Liver (tissue), 8 donors: ENCODE measurements at regions not wholly inside any gene's neighbourhood (a gene's known extent, or its start where the extent isn't known, plus 50 kb on each side); places are given as distances from the start of the nearest gene placed in this dataset.
A peak's percentile ranks its signal among the peaks of the same experiment; 100 is the strongest.

Source experiments
- DNase-seq: peaks from one replicate; pipeline ENCODE4 v3.0.0-alpha.2; 2017; ENCODE audit warnings: low spot score
- H3K27ac ChIP-seq, 2 donors: one replicate each; pipeline ENCODE4 v1.7.0; 2013; ENCODE audit warnings: inconsistent platforms in 2 of 2, low read length in 2 of 2, control low read depth in 1 of 2, low read depth in 1 of 2, mild to moderate bottlenecking in 1 of 2
- H3K27me3 ChIP-seq, 4 donors: one replicate each; pipeline versions ENCODE4 v1.6.1 to v1.7.0; 2013; ENCODE audit warnings: low read length in 3 of 4, inconsistent platforms in 1 of 4, mild to moderate bottlenecking in 1 of 4, moderate library complexity in 1 of 4; ENCODE audit not compliant: control insufficient read depth in 4 of 4, insufficient read depth in 4 of 4
- H3K36me3 ChIP-seq, 4 donors: one replicate each; pipeline versions ENCODE4 v1.6.1 to v1.7.0; 2013; ENCODE audit warnings: low read length in 3 of 4, mild to moderate bottlenecking in 3 of 4, low read depth in 1 of 4, moderate library complexity in 1 of 4; ENCODE audit not compliant: control insufficient read depth in 4 of 4, insufficient read depth in 3 of 4
- H3K4me1 ChIP-seq, 4 donors: one replicate each; pipeline versions ENCODE4 v1.6.1 to v1.7.0; 2013; ENCODE audit warnings: low read length in 3 of 4, mild to moderate bottlenecking in 3 of 4, moderate library complexity in 1 of 4; ENCODE audit not compliant: control insufficient read depth in 4 of 4, insufficient read depth in 4 of 4
- H3K4me3 ChIP-seq, 3 donors: one replicate each; pipeline versions ENCODE4 v1.6.1 to v1.7.0; 2013; ENCODE audit warnings: low read length in 3 of 3, control low read depth in 1 of 3, low read depth in 1 of 3, mild to moderate bottlenecking in 1 of 3
- H3K9ac ChIP-seq, 2 donors: one replicate each; pipeline ENCODE4 v1.7.0; 2013; ENCODE audit warnings: low read length in 2 of 2, mild to moderate bottlenecking in 2 of 2, moderate library complexity in 2 of 2, control low read depth in 1 of 2, low read depth in 1 of 2
- H3K9me3 ChIP-seq, 4 donors: one replicate each; pipeline versions ENCODE4 v1.6.1 to v1.7.0; 2013; ENCODE audit warnings: low read length in 3 of 4; ENCODE audit not compliant: control insufficient read depth in 4 of 4
- EGR1 ChIP-seq, 2 donors: IDR thresholded peaks; 2 replicates each; pipeline ENCODE4 v1.6.1; 2016 to 2018; ENCODE audit warnings: antibody characterized with exemption in 2 of 2, low read depth in 2 of 2
- FOXA1 ChIP-seq: IDR thresholded peaks from 2 replicates; pipeline ENCODE4 v1.6.1; 2016; ENCODE audit warnings: antibody characterized with exemption
- FOXA2 ChIP-seq: IDR thresholded peaks from 2 replicates; pipeline ENCODE4 v1.6.1; 2016; ENCODE audit warnings: antibody characterized with exemption
- HNF4A ChIP-seq, 2 donors: conservative IDR thresholded peaks; 2 replicates each; pipeline ENCODE4 v1.6.1; 2016; ENCODE audit warnings: antibody characterized with exemption in 2 of 2, mild to moderate bottlenecking in 2 of 2
- NR2F2 ChIP-seq: IDR thresholded peaks from 2 replicates; pipeline ENCODE4 v1.6.1; 2016; ENCODE audit warnings: antibody characterized with exemption
- RAD21 ChIP-seq, 2 donors: IDR thresholded peaks; 2 replicates each; pipeline ENCODE4 v1.6.1; 2016; ENCODE audit warnings: antibody characterized with exemption in 2 of 2, mild to moderate bottlenecking in 2 of 2
- RXRA ChIP-seq, 2 donors: IDR thresholded peaks; 2 replicates each; pipeline ENCODE4 v1.6.1; 2017 to 2018; ENCODE audit warnings: antibody characterized with exemption in 2 of 2, mild to moderate bottlenecking in 1 of 2
- YY1 ChIP-seq: IDR thresholded peaks from 2 replicates; pipeline ENCODE4 v1.6.1; 2016; ENCODE audit warnings: antibody characterized with exemption, mild to moderate bottlenecking
- WGBS: extraction: QIAGEN DNeasy Blood & Tissue Kit; methylation state at CpG from one replicate; pipeline ENCODE4 v1.1.7; 2013; 5-methylcytosine and 5-hydroxymethylcytosine counted together
- TF ChIP-seq, protein P1 (sequence below): IDR thresholded peaks from 2 replicates; pipeline ENCODE4 v1.6.1; 2016; ENCODE audit warnings: antibody characterized with exemption, mild to moderate bottlenecking
- TF ChIP-seq, protein P2 (sequence below): IDR thresholded peaks from 2 replicates; pipeline ENCODE4 v1.6.1; 2016; ENCODE audit warnings: antibody characterized with exemption
- TF ChIP-seq, protein P3 (sequence below): IDR thresholded peaks from 2 replicates; pipeline ENCODE4 v1.6.1; 2016; ENCODE audit warnings: antibody characterized with exemption
- TF ChIP-seq, protein P4 (sequence below): fragments of 150-350 bp; IDR thresholded peaks from 2 replicates; pipeline ENCODE4 v1.5.1; 2017; ENCODE audit warnings: improper control_type of control experiment, low read depth, low read length; ENCODE audit not compliant: missing input control
- donor health status: healthy.
- donor health status: healthy.
- donor health status: healthy.
- donor health status: healthy.
- donor health status: healthy.

DNA sequence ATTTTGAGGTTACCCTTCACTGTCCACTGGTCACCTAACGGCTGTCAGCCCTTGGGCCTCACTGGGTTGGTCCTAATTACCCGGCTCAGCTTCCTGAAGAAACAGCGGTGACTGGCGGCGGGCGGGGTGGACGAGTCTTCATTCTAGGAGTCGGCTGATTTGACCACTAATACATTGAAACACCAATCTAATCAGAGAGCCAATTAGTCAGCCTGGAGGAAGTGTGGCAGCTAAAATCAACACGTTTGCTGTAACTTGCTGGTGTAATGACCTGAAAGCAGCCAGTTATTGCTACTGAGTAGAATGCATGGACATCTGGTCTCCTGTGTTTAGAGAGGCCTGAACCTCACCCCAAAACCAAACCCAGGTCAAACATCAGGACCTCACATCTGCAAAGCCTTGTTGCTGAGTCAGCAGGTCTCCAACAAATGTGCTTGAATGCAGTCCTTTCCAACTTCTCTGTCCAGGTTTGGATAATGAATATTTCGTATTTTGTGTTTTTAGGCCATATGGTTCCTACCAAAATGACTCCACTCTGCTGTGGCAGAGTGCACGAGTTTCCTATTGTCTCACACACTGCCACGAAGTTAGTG, 496.4 kb downstream of the BRD1 start:
- 67% methylated on average over 12 of the region's 12 CpGs for WGBS
- peaks cover 0 to 10% (median 0%) of the 10 kb centered on the region in 4 donors for H3K27me3 ChIP-seq
- TF ChIP-seq RXRA (IDR thresholded peaks at IDR 0.05) (no peak), YY1 (no peak), FOXA1 (no peak)
- TF ChIP-seq, protein P1, sequence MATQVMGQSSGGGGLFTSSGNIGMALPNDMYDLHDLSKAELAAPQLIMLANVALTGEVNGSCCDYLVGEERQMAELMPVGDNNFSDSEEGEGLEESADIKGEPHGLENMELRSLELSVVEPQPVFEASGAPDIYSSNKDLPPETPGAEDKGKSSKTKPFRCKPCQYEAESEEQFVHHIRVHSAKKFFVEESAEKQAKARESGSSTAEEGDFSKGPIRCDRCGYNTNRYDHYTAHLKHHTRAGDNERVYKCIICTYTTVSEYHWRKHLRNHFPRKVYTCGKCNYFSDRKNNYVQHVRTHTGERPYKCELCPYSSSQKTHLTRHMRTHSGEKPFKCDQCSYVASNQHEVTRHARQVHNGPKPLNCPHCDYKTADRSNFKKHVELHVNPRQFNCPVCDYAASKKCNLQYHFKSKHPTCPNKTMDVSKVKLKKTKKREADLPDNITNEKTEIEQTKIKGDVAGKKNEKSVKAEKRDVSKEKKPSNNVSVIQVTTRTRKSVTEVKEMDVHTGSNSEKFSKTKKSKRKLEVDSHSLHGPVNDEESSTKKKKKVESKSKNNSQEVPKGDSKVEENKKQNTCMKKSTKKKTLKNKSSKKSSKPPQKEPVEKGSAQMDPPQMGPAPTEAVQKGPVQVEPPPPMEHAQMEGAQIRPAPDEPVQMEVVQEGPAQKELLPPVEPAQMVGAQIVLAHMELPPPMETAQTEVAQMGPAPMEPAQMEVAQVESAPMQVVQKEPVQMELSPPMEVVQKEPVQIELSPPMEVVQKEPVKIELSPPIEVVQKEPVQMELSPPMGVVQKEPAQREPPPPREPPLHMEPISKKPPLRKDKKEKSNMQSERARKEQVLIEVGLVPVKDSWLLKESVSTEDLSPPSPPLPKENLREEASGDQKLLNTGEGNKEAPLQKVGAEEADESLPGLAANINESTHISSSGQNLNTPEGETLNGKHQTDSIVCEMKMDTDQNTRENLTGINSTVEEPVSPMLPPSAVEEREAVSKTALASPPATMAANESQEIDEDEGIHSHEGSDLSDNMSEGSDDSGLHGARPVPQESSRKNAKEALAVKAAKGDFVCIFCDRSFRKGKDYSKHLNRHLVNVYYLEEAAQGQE = no peak
- TF ChIP-seq, protein P2, sequence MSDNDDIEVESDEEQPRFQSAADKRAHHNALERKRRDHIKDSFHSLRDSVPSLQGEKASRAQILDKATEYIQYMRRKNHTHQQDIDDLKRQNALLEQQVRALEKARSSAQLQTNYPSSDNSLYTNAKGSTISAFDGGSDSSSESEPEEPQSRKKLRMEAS = no peak
- peaks cover 0 to 5% (median 2%) of the 10 kb centered on the region in 4 donors for H3K9me3 ChIP-seq
- H3K36me3 ChIP-seq = no peaks in the 10 kb centered on the region
- H3K9ac ChIP-seq = no peak overlapping the region
- H3K4me3 ChIP-seq = no peak overlapping the region
- DNase-seq = no peak
- no peaks in the 10 kb centered on the region for H3K4me1 ChIP-seq
- H3K27ac ChIP-seq = no peak overlapping the region

DNA sequence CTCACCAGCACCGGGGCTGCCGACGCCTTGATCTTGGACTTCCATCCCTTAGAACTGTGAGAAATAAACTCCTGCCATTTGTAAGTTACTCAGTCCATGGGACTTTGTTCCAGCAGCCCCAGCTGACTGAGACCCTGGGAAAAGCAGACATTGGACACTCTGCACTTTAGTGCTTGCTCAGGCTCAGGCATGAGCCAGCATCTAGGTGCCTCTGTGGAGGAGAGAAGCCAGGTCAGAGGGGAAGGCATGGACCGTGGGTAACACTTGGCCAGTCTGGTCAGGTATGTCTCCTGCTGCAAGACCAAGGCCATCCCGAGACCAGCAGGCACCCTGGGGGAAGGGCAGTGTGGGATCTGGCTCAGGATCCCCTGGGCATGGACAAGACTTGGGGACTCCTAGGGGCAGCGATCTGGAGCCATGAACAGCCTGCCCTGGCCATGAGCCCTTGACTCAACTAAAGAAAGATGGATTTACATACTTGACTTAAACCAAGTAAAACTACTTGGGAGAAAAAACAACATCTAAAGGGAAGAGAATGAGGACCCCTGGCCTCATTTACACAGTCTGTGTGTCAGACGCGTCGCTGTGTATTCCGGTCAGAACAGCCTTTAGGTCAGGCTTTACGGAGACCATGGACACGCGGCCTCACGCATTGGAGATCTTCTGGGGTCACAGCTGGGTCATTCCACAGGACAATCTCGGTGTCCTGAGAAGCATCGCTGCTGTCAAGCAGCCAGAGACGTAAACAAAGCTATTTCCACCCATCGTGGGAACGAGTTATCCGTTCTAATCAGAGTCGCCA, 497.1 kb downstream of the BRD1 start:
- Histone ChIP-seq H3K27ac (no peak overlapping the region), H3K36me3 (no peaks in the 10 kb centered on the region), H3K9me3 (peaks cover 0 to 5% (median 2%) of the 10 kb centered on the region in 4 donors), H3K9ac (no peak overlapping the region), H3K27me3 (peaks cover 0 to 7% (median 0%) of the 10 kb centered on the region in 4 donors), H3K4me1 (no peaks in the 10 kb centered on the region), H3K4me3 (no peak overlapping the region)
- WGBS = 77% methylated on average over 21 of the region's 21 CpGs
- DNase-seq = peak; percentile 14
- TF ChIP-seq, protein P3, sequence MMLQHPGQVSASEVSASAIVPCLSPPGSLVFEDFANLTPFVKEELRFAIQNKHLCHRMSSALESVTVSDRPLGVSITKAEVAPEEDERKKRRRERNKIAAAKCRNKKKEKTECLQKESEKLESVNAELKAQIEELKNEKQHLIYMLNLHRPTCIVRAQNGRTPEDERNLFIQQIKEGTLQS = no peak
- TF ChIP-seq, protein P2 = no peak
- TF ChIP-seq NR2F2 (no peak), RXRA (IDR thresholded peaks at IDR 0.05) (peak; percentile 25 to 50), HNF4A (conservative IDR thresholded peaks at IDR 0.05) (no peak), RAD21 (IDR thresholded peaks at IDR 0.05) (no peak), FOXA2 (no peak), EGR1 (IDR thresholded peaks at IDR 0.05; ENCODE audit: low read depth in 2 of 2) (no peak)
- TF ChIP-seq, protein P4, sequence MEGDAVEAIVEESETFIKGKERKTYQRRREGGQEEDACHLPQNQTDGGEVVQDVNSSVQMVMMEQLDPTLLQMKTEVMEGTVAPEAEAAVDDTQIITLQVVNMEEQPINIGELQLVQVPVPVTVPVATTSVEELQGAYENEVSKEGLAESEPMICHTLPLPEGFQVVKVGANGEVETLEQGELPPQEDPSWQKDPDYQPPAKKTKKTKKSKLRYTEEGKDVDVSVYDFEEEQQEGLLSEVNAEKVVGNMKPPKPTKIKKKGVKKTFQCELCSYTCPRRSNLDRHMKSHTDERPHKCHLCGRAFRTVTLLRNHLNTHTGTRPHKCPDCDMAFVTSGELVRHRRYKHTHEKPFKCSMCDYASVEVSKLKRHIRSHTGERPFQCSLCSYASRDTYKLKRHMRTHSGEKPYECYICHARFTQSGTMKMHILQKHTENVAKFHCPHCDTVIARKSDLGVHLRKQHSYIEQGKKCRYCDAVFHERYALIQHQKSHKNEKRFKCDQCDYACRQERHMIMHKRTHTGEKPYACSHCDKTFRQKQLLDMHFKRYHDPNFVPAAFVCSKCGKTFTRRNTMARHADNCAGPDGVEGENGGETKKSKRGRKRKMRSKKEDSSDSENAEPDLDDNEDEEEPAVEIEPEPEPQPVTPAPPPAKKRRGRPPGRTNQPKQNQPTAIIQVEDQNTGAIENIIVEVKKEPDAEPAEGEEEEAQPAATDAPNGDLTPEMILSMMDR = no peak
